Stomach (tissue), 8 donors: ENCODE measurements at regions not wholly inside any gene's neighbourhood (a gene's known extent, or its start where the extent isn't known, plus 50 kb on each side); places are given as distances from the start of the nearest gene placed in this dataset.
"Not testable (repeated sequence)": the region's sequence is repeated elsewhere in the genome, so short reads cannot be mapped to it uniquely, and the experiment has no call there.

Source experiments
- DNase-seq, 2 donors: peaks; one replicate each; pipeline versions ENCODE4 v3.0.0 to v3.0.0-alpha.2; 2013 to 2019
- H3K27ac ChIP-seq, 5 donors: fragments of 200-600 bp in 4 of 5; sonication (generic) in 4 of 5; one replicate each; pipeline ENCODE4 v1.5.1; 2013 to 2019; ENCODE audit warnings: mild to moderate bottlenecking in 1 of 5, moderate library complexity in 1 of 5
- H3K27me3 ChIP-seq, 3 donors: fragments of 200-600 bp; sonication (generic); one replicate each; pipeline ENCODE4 v1.5.1; 2017 to 2019; ENCODE audit warnings: mixed run types in 1 of 3
- H3K36me3 ChIP-seq, 4 donors: fragments of 200-600 bp; sonication (generic); 1 replicate in 3 of 4; 2 replicates in 1 of 4; pipeline ENCODE4 v1.5.1; 2016 to 2019
- H3K4me1 ChIP-seq, 4 donors: fragments of 200-600 bp; sonication (generic); one replicate each; pipeline ENCODE4 v1.5.1; 2016 to 2019
- H3K4me3 ChIP-seq, 4 donors: fragments of 200-600 bp; sonication (generic) in 3 of 4; one replicate each; pipeline ENCODE4 v1.5.1; 2016 to 2019; ENCODE audit warnings: mild to moderate bottlenecking in 1 of 4
- H3K9me3 ChIP-seq, 4 donors: fragments of 200-600 bp; sonication (generic); one replicate each; pipeline ENCODE4 v1.5.1; 2016 to 2019
- CTCF ChIP-seq, 7 experiments: fragments of 450-650 bp in 4 of 7; fragments of 200-600 bp in 3 of 7; sonication (generic) in 3 of 7; IDR thresholded peaks; one replicate each; pipeline ENCODE4 v1.5.1; 2016 to 2019; ENCODE audit warnings: antibody characterized with exemption in 7 of 7, control low read depth in 2 of 7, mild to moderate bottlenecking in 1 of 7
- EP300 ChIP-seq: sonication (generic); formaldehyde crosslinking; IDR thresholded peaks from one replicate; pipeline ENCODE4 v1.6.1; 2017; ENCODE audit warnings: antibody characterized with exemption
- POLR2A ChIP-seq, 4 donors: fragments of 450-650 bp; IDR thresholded peaks; one replicate each; pipeline ENCODE4 v1.6.1; 2016; ENCODE audit warnings: antibody characterized with exemption in 4 of 4, control low read depth in 2 of 4, mild to moderate bottlenecking in 1 of 4, moderate library complexity in 1 of 4
- POLR2AphosphoS5 ChIP-seq, 3 donors: sonication (generic); formaldehyde crosslinking; IDR thresholded peaks; one replicate each; pipeline ENCODE4 v1.6.1; 2016; ENCODE audit warnings: antibody characterized with exemption in 3 of 3
- WGBS, 5 donors: extraction: QIAGEN DNeasy Blood & Tissue Kit in 3 of 5; methylation state at CpG; one replicate each; pipeline versions ENCODE4 v1.1.5 to v1.1.7; 2013 to 2018; 5-methylcytosine and 5-hydroxymethylcytosine counted together
- intact Hi-C: fragments of 100-400 bp; cut with DNase I; formaldehyde crosslinking; loops from one replicate; pipeline ENCODE4 v1.15.1; 2023; ENCODE audit warnings: low total_unique reads
- donor health status: healthy with polysubstance abuse.
- donor health status: Bipolar disorder and iron deficiency.
- donor health status: healthy.

GRCh38 chr1:230558324-230558723, 84.0 kb upstream of the COG2 start:
- TF ChIP-seq EP300 (no peak), CTCF (IDR thresholded peaks at IDR 0.05) (no peak)
- H3K36me3 ChIP-seq = no peaks in the 10 kb centered on the region

GRCh38 chr1:230556453-230556852, 85.8 kb upstream of the COG2 start:
- TF ChIP-seq EP300 (no peak), POLR2AphosphoS5 (IDR thresholded peaks at IDR 0.05) (no peak), CTCF (IDR thresholded peaks at IDR 0.05) (no peak), POLR2A (IDR thresholded peaks at IDR 0.05) (no peak)
- no peaks in the 10 kb centered on the region for H3K36me3 ChIP-seq
- H3K4me3 ChIP-seq = no peak overlapping the region
- H3K9me3 ChIP-seq = no peaks in the 10 kb centered on the region
- no peak overlapping the region for H3K27ac ChIP-seq
- no peak for DNase-seq
- H3K4me1 ChIP-seq = no peaks in the 10 kb centered on the region
- intact Hi-C loops = no loop called here
- WGBS, 5 donors = 81 to 89% (median 87%) methylated on average over 5 of the region's 5 CpGs
- no peaks in the 10 kb centered on the region for H3K27me3 ChIP-seq

More at GRCh38 chr1:230558324-230558723, 84.0 kb upstream of the COG2 start:
- no peaks in the 10 kb centered on the region for H3K4me1 ChIP-seq
- H3K4me3 ChIP-seq = no peak overlapping the region
- H3K9me3 ChIP-seq = no peaks in the 10 kb centered on the region
- intact Hi-C loops = no loop called here
- 78 to 86% (median 82%) methylated on average over 5 of the region's 5 CpGs for WGBS, 5 donors
- no peak overlapping the region for H3K27ac ChIP-seq
- DNase-seq = no peak
- H3K27me3 ChIP-seq = no peaks in the 10 kb centered on the region

- intact Hi-C loops = no loop called here
- Histone ChIP-seq H3K4me1 (no peaks in the 10 kb centered on the region), H3K27ac (no peak overlapping the region), H3K36me3 (no peaks in the 10 kb centered on the region), H3K4me3 (no peak overlapping the region), H3K27me3 (no peaks in the 10 kb centered on the region), H3K9me3 (no peaks in the 10 kb centered on the region)
- DNase-seq = no peak
- no peak for TF ChIP-seq CTCF (IDR thresholded peaks at IDR 0.05)
- TF ChIP-seq EP300 = no peak
- TF ChIP-seq POLR2A (IDR thresholded peaks at IDR 0.05) = no peak
- TF ChIP-seq POLR2AphosphoS5 (IDR thresholded peaks at IDR 0.05) = no peak
- 41 to 61% (median 48%) methylated on average over 1 of the region's 1 CpG for WGBS, 5 donors
Measured at GRCh38 chr1:230555814-230556213, 86.5 kb upstream of the COG2 start.

GRCh38 chr1:230552880-230553279, 89.4 kb upstream of the COG2 start:
- no peak for TF ChIP-seq POLR2AphosphoS5 (IDR thresholded peaks at IDR 0.05)
- TF ChIP-seq CTCF (IDR thresholded peaks at IDR 0.05) = no peak
- TF ChIP-seq POLR2A (IDR thresholded peaks at IDR 0.05) = no peak
- no peak for TF ChIP-seq EP300
- Histone ChIP-seq H3K4me3 (no peak overlapping the region), H3K36me3 (no peaks in the 10 kb centered on the region), H3K27me3 (no peaks in the 10 kb centered on the region), H3K27ac (no peak overlapping the region), H3K4me1 (peaks cover 0 to 7% (median 4%) of the 10 kb centered on the region in 4 donors), H3K9me3 (no peaks in the 10 kb centered on the region)
- intact Hi-C loops = no loop called here
- DNase-seq = no peak
- WGBS, 5 donors = 59 to 83% (median 75%) methylated on average over 2 of the region's 2 CpGs

GRCh38 chr1:230550945-230551344, 91.3 kb upstream of the COG2 start:
- H3K9me3 ChIP-seq, intact Hi-C loops, H3K27me3 ChIP-seq, H3K4me1 ChIP-seq, H3K36me3 ChIP-seq, DNase-seq, H3K4me3 ChIP-seq, H3K27ac ChIP-seq: not testable (repeated sequence)
- 45 to 87% (median 80%) methylated on average over 3 of the region's 3 CpGs for WGBS, 5 donors
